ENCODE measurements at regions not wholly inside any gene's neighbourhood (a gene's known extent, or its start where the extent isn't known, plus 50 kb on each side); places are given as distances from the start of the nearest gene placed in this dataset.

- DNase-seq (ENCODE audit: low read depth, low spot score) = no peak
These were observed 78.3 kb upstream of the AOAH start for GRCh38 chr7:36802459-36803135.

- DNase-seq (ENCODE audit: low read depth, low spot score) = no peak
These were observed 72.7 kb upstream of the AOAH start for GRCh38 chr7:36796850-36797536.

GRCh38 chr7:36795451-36796021 lies 71.2 kb upstream of the AOAH start:
- DNase-seq (ENCODE audit: low read depth, low spot score) = no peak

GRCh38 chr7:36794689-36795088 lies 70.4 kb upstream of the AOAH start:
- no peak for DNase-seq (ENCODE audit: low read depth, low spot score)

GRCh38 chr7:36792421-36792820 lies 68.1 kb upstream of the AOAH start:
- DNase-seq (ENCODE audit: low read depth, low spot score) = no peak

GRCh38 chr7:36790311-36790787 lies 66.1 kb upstream of the AOAH start:
- DNase-seq (ENCODE audit: low read depth, low spot score) = peak; percentile 23

- no peak for DNase-seq (ENCODE audit: low read depth, low spot score)
These were observed 64.7 kb upstream of the AOAH start for GRCh38 chr7:36788825-36789470.

GRCh38 chr7:36787933-36788378 lies 63.7 kb upstream of the AOAH start:
- DNase-seq (ENCODE audit: low read depth, low spot score) = no peak

- DNase-seq (ENCODE audit: low read depth, low spot score) = no peak
These were observed 61.0 kb upstream of the AOAH start for GRCh38 chr7:36784991-36785940.

- DNase-seq (ENCODE audit: low read depth, low spot score) = no peak
These were observed 56.9 kb upstream of the AOAH start for GRCh38 chr7:36781011-36781738.

GRCh38 chr7:36777855-36778254 lies 53.6 kb upstream of the AOAH start:
- no peak for DNase-seq (ENCODE audit: low read depth, low spot score)

- DNase-seq (ENCODE audit: low read depth, low spot score) = no peak
These were observed 52.8 kb upstream of the AOAH start for GRCh38 chr7:36777062-36777461.

- no peak for DNase-seq (ENCODE audit: low read depth, low spot score)
These were observed 51.4 kb upstream of the AOAH start for GRCh38 chr7:36775676-36776075.

GRCh38 chr7:36775061-36775620 lies 50.8 kb upstream of the AOAH start:
- DNase-seq (ENCODE audit: low read depth, low spot score) = no peak

Data from astrocyte of the hippocampus (primary cell).